WTC11 (cell line): ENCODE measurements at regions not wholly inside any gene's neighbourhood (a gene's known extent, or its start where the extent isn't known, plus 50 kb on each side); places are given as distances from the start of the nearest gene placed in this dataset.

Experiments
- AFF4 ChIP-seq: sonication (generic); formaldehyde crosslinking; IDR thresholded peaks from 2 replicates; pipeline ENCODE4 v1.8.1; 2023; ENCODE audit warnings: mild to moderate bottlenecking, missing genetic modification reagents, borderline replicate concordance
- ATF2 ChIP-seq: sonication (generic); formaldehyde crosslinking; IDR thresholded peaks from 2 replicates; pipeline ENCODE4 v1.8.1; 2022; ENCODE audit warnings: low read depth, missing genetic modification reagents, borderline replicate concordance
- CTCF ChIP-seq: fragments of 200-600 bp; IDR thresholded peaks from 2 replicates; pipeline ENCODE4 v1.8.0; 2022; ENCODE audit warnings: antibody characterized with exemption
- FOXK1 ChIP-seq: sonication (generic); formaldehyde crosslinking; IDR thresholded peaks from 2 replicates; pipeline ENCODE4 v1.8.0; 2022; ENCODE audit warnings: mild to moderate bottlenecking, moderate library complexity, missing genetic modification reagents
- NFATC4 ChIP-seq: fragments of 250-450 bp; sonication (Bioruptor Pico); IDR thresholded peaks from 2 replicates; pipeline ENCODE4 v1.9.0; 2021; ENCODE audit warnings: mild to moderate bottlenecking
- PREB ChIP-seq: sonication (generic); formaldehyde crosslinking; IDR thresholded peaks from 2 replicates; pipeline ENCODE4 v1.8.1; 2022; ENCODE audit warnings: mild to moderate bottlenecking, missing genetic modification reagents, moderate library complexity, borderline replicate concordance
- TEAD1 ChIP-seq: sonication (generic); formaldehyde crosslinking; IDR thresholded peaks from 2 replicates; pipeline ENCODE4 v1.8.0; 2022; ENCODE audit warnings: mild to moderate bottlenecking, missing genetic modification reagents
- TP53 ChIP-seq: sonication (generic); formaldehyde crosslinking; IDR thresholded peaks from 2 replicates; pipeline ENCODE4 v1.8.1; 2023; ENCODE audit warnings: mild to moderate bottlenecking, missing genetic modification reagents

GRCh38 chr2:9139491-9140443, 66.8 kb upstream of the ASAP2 start:
- TF ChIP-seq NFATC4 (CRISPR knock-in tag) (no peak), PREB (CRISPR knock-in tag) (no peak), TEAD1 (CRISPR knock-in tag) (no peak), TP53 (no peak), CTCF (peak; percentile 82), FOXK1 (CRISPR knock-in tag) (no peak), ATF2 (no peak), AFF4 (no peak)
